ENCODE measurements at regions not wholly inside any gene's neighbourhood (a gene's known extent, or its start where the extent isn't known, plus 50 kb on each side); places are given as distances from the start of the nearest gene placed in this dataset.

- no peak for DNase-seq
- POLR2A ChIA-PET, result no interaction called here
- H3K27ac Mint-ChIP-seq, result no peak overlapping the region
- no peak overlapping the region for H3K4me3 Mint-ChIP-seq
- Histone ChIP-seq H3K36me3 (ENCODE audit: control insufficient read depth in 2 of 3, insufficient read depth in 3 of 3, low read length in 3 of 3) (no peaks in the 10 kb centered on the region), H3K27me3 (ENCODE audit: control insufficient read depth in 2 of 2, insufficient read depth in 2 of 2, low read length in 2 of 2) (no peaks in the 10 kb centered on the region), H3K4me1 (ENCODE audit: control insufficient read depth in 2 of 2, insufficient read depth in 2 of 2, low read length in 2 of 2) (no peaks in the 10 kb centered on the region), H3K9me3 (ENCODE audit: control insufficient read depth in 2 of 3, low read length in 3 of 3) (no peaks in the 10 kb centered on the region), H3K27ac (ENCODE audit: low read depth, low read length) (no peak overlapping the region), H3K4me3 (ENCODE audit: low read length) (no peak overlapping the region)
- no peaks in the 10 kb centered on the region for H3K36me3 Mint-ChIP-seq
- no peaks in the 10 kb centered on the region for H3K9me3 Mint-ChIP-seq
- H3K4me1 Mint-ChIP-seq, result no peaks in the 10 kb centered on the region
- H3K27me3 Mint-ChIP-seq, result peaks cover 0 to 10% (median 7%) of the 10 kb centered on the region in 5 donors
- CTCF ChIA-PET, result no interaction called here
- ATAC-seq, result no peak
- intact Hi-C loops (cut with micrococcal nuclease), result no loop called here
Measured at GRCh38 chr5:159844267-159845121, 71.8 kb upstream of the ADRA1B start.

DNA sequence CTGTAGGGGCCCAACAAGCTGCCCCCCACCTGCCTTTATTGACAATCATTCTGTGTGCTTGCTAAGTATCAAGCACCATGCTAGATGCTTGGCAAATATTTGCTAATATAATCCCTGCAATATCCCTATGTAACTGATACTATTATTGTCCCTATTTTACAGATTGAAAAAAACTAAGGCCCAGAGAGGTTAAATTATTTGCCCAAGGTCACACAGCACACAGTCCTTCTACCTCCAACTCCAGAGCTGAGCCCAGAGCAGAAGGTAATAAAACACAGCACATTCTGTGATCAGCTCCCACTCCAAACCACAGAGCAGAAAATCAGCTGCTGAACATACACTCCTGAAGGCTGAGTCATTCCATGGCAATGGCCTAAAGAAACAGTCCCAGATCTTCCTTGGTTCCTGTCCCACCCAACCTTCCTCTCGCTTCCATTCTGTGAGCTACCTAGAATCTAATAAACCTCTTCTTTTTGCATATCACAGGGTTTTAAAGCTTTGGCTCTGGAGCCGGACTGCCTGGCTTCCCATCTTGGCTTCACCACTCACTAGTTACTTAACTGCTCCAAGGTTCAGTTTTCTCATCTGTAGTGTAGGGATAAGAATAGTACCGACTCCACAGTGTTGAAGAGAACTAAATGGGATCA, 66.7 kb upstream of the ADRA1B start:
- ChIA-PET CTCF (no interaction called here), POLR2A (no interaction called here)
- H3K27me3 Mint-ChIP-seq, result peaks cover 0 to 12% (median 0%) of the 10 kb centered on the region in 5 donors
- H3K9me3 ChIP-seq (ENCODE audit: control insufficient read depth in 2 of 3, low read length in 3 of 3), result no peaks in the 10 kb centered on the region
- H3K27me3 ChIP-seq (ENCODE audit: control insufficient read depth in 2 of 2, insufficient read depth in 2 of 2, low read length in 2 of 2), result no peaks in the 10 kb centered on the region
- H3K4me1 Mint-ChIP-seq, result no peaks in the 10 kb centered on the region
- peaks cover 0 to 7% (median 0%) of the 10 kb centered on the region in 11 donors for H3K9me3 Mint-ChIP-seq
- no peak overlapping the region for H3K4me3 ChIP-seq (ENCODE audit: low read length)
- no peak overlapping the region for H3K4me3 Mint-ChIP-seq
- ATAC-seq (no peak), DNase-seq (no peak)
- intact Hi-C loops (cut with micrococcal nuclease), result no loop called here
- no peak overlapping the region for H3K27ac Mint-ChIP-seq
- no peaks in the 10 kb centered on the region for H3K36me3 ChIP-seq (ENCODE audit: control insufficient read depth in 2 of 3, insufficient read depth in 3 of 3, low read length in 3 of 3)
- H3K27ac ChIP-seq (ENCODE audit: low read depth, low read length), result no peak overlapping the region
- H3K36me3 Mint-ChIP-seq, result no peaks in the 10 kb centered on the region
- no peaks in the 10 kb centered on the region for H3K4me1 ChIP-seq (ENCODE audit: control insufficient read depth in 2 of 2, insufficient read depth in 2 of 2, low read length in 2 of 2)

- Mint-ChIP-seq H3K36me3 (no peaks in the 10 kb centered on the region), H3K4me3 (no peak overlapping the region), H3K27ac (no peak overlapping the region), H3K4me1 (no peaks in the 10 kb centered on the region), H3K27me3 (peaks cover 0 to 14% (median 1%) of the 10 kb centered on the region in 5 donors), H3K9me3 (peaks cover 0 to 7% (median 0%) of the 10 kb centered on the region in 11 donors)
- Histone ChIP-seq H3K27me3 (ENCODE audit: control insufficient read depth in 2 of 2, insufficient read depth in 2 of 2, low read length in 2 of 2) (no peaks in the 10 kb centered on the region), H3K4me1 (ENCODE audit: control insufficient read depth in 2 of 2, insufficient read depth in 2 of 2, low read length in 2 of 2) (no peaks in the 10 kb centered on the region), H3K9me3 (ENCODE audit: control insufficient read depth in 2 of 3, low read length in 3 of 3) (no peaks in the 10 kb centered on the region), H3K36me3 (ENCODE audit: control insufficient read depth in 2 of 3, insufficient read depth in 3 of 3, low read length in 3 of 3) (no peaks in the 10 kb centered on the region), H3K4me3 (ENCODE audit: low read length) (no peak overlapping the region), H3K27ac (ENCODE audit: low read depth, low read length) (no peak overlapping the region)
- intact Hi-C loops (cut with micrococcal nuclease), result no loop called here
- CTCF ChIA-PET, result no interaction called here
- POLR2A ChIA-PET, result no interaction called here
- DNase-seq, result no peak
- ATAC-seq, result no peak
Measured at GRCh38 chr5:159850160-159850559, 66.1 kb upstream of the ADRA1B start.

DNA sequence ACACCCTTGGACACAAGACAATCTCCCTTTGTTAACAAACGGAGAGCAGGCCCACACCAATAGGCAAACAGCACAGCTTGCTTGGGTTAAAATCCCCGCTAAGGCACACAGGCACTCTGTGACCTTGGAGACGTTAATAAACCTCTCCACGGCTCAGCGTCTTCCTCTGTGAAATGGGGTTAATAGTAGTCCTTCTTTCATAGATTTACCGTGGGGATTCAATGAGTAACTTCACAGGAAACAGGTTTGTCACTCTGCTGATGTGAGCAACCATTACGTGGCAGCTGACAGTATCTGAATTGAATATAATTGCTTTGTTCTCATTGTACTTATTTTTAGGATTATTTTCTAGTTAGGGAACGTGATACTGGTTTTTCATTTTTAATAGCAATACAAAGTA, 65.2 kb upstream of the ADRA1B start:
- intact Hi-C loops (cut with micrococcal nuclease), result no loop called here
- DNase-seq (no peak), ATAC-seq (no peak)
- CTCF ChIA-PET, result no interaction called here
- Histone ChIP-seq H3K9me3 (ENCODE audit: control insufficient read depth in 2 of 3, low read length in 3 of 3) (no peaks in the 10 kb centered on the region), H3K4me1 (ENCODE audit: control insufficient read depth in 2 of 2, insufficient read depth in 2 of 2, low read length in 2 of 2) (no peaks in the 10 kb centered on the region), H3K36me3 (ENCODE audit: control insufficient read depth in 2 of 3, insufficient read depth in 3 of 3, low read length in 3 of 3) (no peaks in the 10 kb centered on the region), H3K4me3 (ENCODE audit: low read length) (no peak overlapping the region), H3K27ac (ENCODE audit: low read depth, low read length) (no peak overlapping the region), H3K27me3 (ENCODE audit: control insufficient read depth in 2 of 2, insufficient read depth in 2 of 2, low read length in 2 of 2) (no peaks in the 10 kb centered on the region)
- Mint-ChIP-seq H3K36me3 (no peaks in the 10 kb centered on the region), H3K27me3 (peaks cover 0 to 19% (median 8%) of the 10 kb centered on the region in 5 donors), H3K4me1 (no peaks in the 10 kb centered on the region), H3K27ac (no peak overlapping the region), H3K4me3 (no peak overlapping the region), H3K9me3 (peaks cover 0 to 7% (median 0%) of the 10 kb centered on the region in 11 donors)
- POLR2A ChIA-PET, result no interaction called here

DNA sequence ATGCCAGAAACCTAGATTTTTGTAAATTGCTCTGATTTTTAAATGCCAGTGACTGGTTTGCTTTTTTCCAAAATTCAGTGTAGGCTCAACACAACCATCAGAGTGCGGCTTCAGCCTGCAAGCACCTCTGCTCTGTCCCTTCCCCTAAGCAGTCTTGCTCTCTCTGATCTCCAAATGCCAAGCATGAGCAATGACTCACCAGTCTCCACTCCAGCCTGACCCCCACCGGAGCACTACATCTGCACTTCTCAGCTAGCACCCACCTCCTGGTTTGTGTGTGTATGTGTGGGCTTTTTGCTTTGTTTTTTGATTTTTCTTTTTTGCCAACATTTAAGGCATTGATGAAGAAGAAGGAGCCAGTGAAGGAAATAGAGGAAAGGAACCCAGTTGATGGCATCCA, 61.4 kb upstream of the ADRA1B start:
- POLR2A ChIA-PET, result no interaction called here
- CTCF ChIA-PET, result no interaction called here
- Histone ChIP-seq H3K36me3 (ENCODE audit: control insufficient read depth in 2 of 3, insufficient read depth in 3 of 3, low read length in 3 of 3) (no peaks in the 10 kb centered on the region), H3K27me3 (ENCODE audit: control insufficient read depth in 2 of 2, insufficient read depth in 2 of 2, low read length in 2 of 2) (no peaks in the 10 kb centered on the region), H3K4me3 (ENCODE audit: low read length) (no peak overlapping the region), H3K27ac (ENCODE audit: low read depth, low read length) (no peak overlapping the region), H3K9me3 (ENCODE audit: control insufficient read depth in 2 of 3, low read length in 3 of 3) (no peaks in the 10 kb centered on the region), H3K4me1 (ENCODE audit: control insufficient read depth in 2 of 2, insufficient read depth in 2 of 2, low read length in 2 of 2) (no peaks in the 10 kb centered on the region)
- Mint-ChIP-seq H3K27ac (no peak overlapping the region), H3K36me3 (no peaks in the 10 kb centered on the region), H3K9me3 (peaks cover 0 to 7% (median 0%) of the 10 kb centered on the region in 11 donors), H3K4me1 (no peaks in the 10 kb centered on the region), H3K4me3 (no peak overlapping the region), H3K27me3 (peaks cover 2 to 16% (median 8%) of the 10 kb centered on the region in 5 donors)
- no peak for ATAC-seq
- DNase-seq, result no peak
- intact Hi-C loops (cut with micrococcal nuclease), result no loop called here

GRCh38 chr5:159855476-159856191, 60.6 kb upstream of the ADRA1B start:
- ATAC-seq (no peak), DNase-seq (no peak)
- Mint-ChIP-seq H3K36me3 (no peaks in the 10 kb centered on the region), H3K4me1 (no peaks in the 10 kb centered on the region), H3K27me3 (peaks cover 2 to 13% (median 8%) of the 10 kb centered on the region in 5 donors), H3K4me3 (no peak overlapping the region), H3K27ac (no peak overlapping the region), H3K9me3 (peaks cover 0 to 7% (median 0%) of the 10 kb centered on the region in 11 donors)
- Histone ChIP-seq H3K36me3 (ENCODE audit: control insufficient read depth in 2 of 3, insufficient read depth in 3 of 3, low read length in 3 of 3) (no peaks in the 10 kb centered on the region), H3K4me3 (ENCODE audit: low read length) (no peak overlapping the region), H3K9me3 (ENCODE audit: control insufficient read depth in 2 of 3, low read length in 3 of 3) (no peaks in the 10 kb centered on the region), H3K27ac (ENCODE audit: low read depth, low read length) (no peak overlapping the region), H3K27me3 (ENCODE audit: control insufficient read depth in 2 of 2, insufficient read depth in 2 of 2, low read length in 2 of 2) (no peaks in the 10 kb centered on the region), H3K4me1 (ENCODE audit: control insufficient read depth in 2 of 2, insufficient read depth in 2 of 2, low read length in 2 of 2) (no peaks in the 10 kb centered on the region)
- ChIA-PET CTCF (no interaction called here), POLR2A (interaction anchor here (0.5 kb wide), 1 partner anchor 56 kb away, joined by 3 read pairs; no protein-coding TSS in a partner anchor)
- intact Hi-C loops (cut with micrococcal nuclease), result no loop called here
